ENCODE measurements at regions not wholly inside any gene's neighbourhood (a gene's known extent, or its start where the extent isn't known, plus 50 kb on each side); places are given as distances from the start of the nearest gene placed in this dataset.

- Histone ChIP-seq H3K9me1 (ENCODE audit: control insufficient read depth, insufficient read depth, low read length) (no peaks in the 10 kb centered on the region), H3K9ac (ENCODE audit: insufficient read depth in 1 of 2, low read depth in 2 of 2, low read length in 2 of 2) (no peak overlapping the region), H3K4me1 (replicated peaks in 1 of 2; ENCODE audit: control insufficient read depth in 2 of 2, insufficient read depth in 2 of 2, low read length in 2 of 2) (no peaks in the 10 kb centered on the region), H3K27ac (ENCODE audit: extremely low read depth, low read depth, low read length) (no peak overlapping the region), H3K27me3 (ENCODE audit: control insufficient read depth in 2 of 2, insufficient read depth in 2 of 2, low read length in 2 of 2) (no peaks in the 10 kb centered on the region), H3K36me3 (ENCODE audit: control insufficient read depth, insufficient read depth, low read length) (no peaks in the 10 kb centered on the region), H3K4me2 (ENCODE audit: insufficient read depth, low read length) (no peak overlapping the region), H4K20me1 (replicated peaks; ENCODE audit: control insufficient read depth, insufficient read depth, low read length) (no peaks in the 10 kb centered on the region), H2AFZ (ENCODE audit: low read depth, low read length) (no peak overlapping the region), H3K9me3 (replicated peaks; ENCODE audit: control insufficient read depth, insufficient read depth, low read depth, low read length) (no peaks in the 10 kb centered on the region), H3K79me2 (ENCODE audit: control insufficient read depth, insufficient read depth, low read length) (no peaks in the 10 kb centered on the region), H3K4me3 (no peak overlapping the region)
- no TSS peak for BruUV-seq (replicated peaks)
- POLR2A ChIA-PET, result no interaction called here
- no peak for DNase-seq (ENCODE audit: extremely low read depth in 1 of 4, low spot score in 3 of 4)
- no peak for FAIRE-seq
- CTCF ChIA-PET (ENCODE audit: low intra/inter-chr PET ratio), result no interaction called here
- no peak for ATAC-seq
- TF ChIP-seq TFAP4 (CRISPR knock-in tag; IDR thresholded peaks at IDR 0.05; ENCODE audit: borderline replicate concordance), result no peak
- no peak for TF ChIP-seq ZNF766 (CRISPR knock-in tag; conservative IDR thresholded peaks at IDR 0.05)
- TF ChIP-seq ZNF282 (CRISPR knock-in tag; IDR thresholded peaks at IDR 0.05), result no peak
- no peak for TF ChIP-seq ZFP30 (CRISPR knock-in tag; IDR thresholded peaks at IDR 0.05; ENCODE audit: borderline replicate concordance)
- TF ChIP-seq POLR3A (IDR thresholded peaks at IDR 0.05; ENCODE audit: borderline replicate concordance, extremely low read depth, insufficient read depth, insufficient read length), result no peak
- intact Hi-C loops (cut with micrococcal nuclease), result no loop called here
- in situ Hi-C loops (cut with MboI), result loop anchor here (25.0 kb wide), 1 partner anchor 615 kb away; no protein-coding TSS in a partner anchor
These were observed 98.3 kb downstream of the AVPR1A start for GRCh38 chr12:63052696-63053095.

- no peaks in the 10 kb centered on the region for H3K36me3 ChIP-seq (ENCODE audit: control insufficient read depth, insufficient read depth, low read length)
- intact Hi-C loops (cut with micrococcal nuclease), result no loop called here
- H3K9me3 ChIP-seq (replicated peaks; ENCODE audit: control insufficient read depth, insufficient read depth, low read depth, low read length), result no peaks in the 10 kb centered on the region
- DNase-seq (ENCODE audit: extremely low read depth in 1 of 4, low spot score in 3 of 4) (no peak), FAIRE-seq (no peak), ATAC-seq (no peak)
- no peak overlapping the region for H3K4me3 ChIP-seq
- H3K9ac ChIP-seq (ENCODE audit: insufficient read depth in 1 of 2, low read depth in 2 of 2, low read length in 2 of 2), result no peak overlapping the region
- no peaks in the 10 kb centered on the region for H4K20me1 ChIP-seq (replicated peaks; ENCODE audit: control insufficient read depth, insufficient read depth, low read length)
- ChIA-PET POLR2A (no interaction called here), CTCF (ENCODE audit: low intra/inter-chr PET ratio) (no interaction called here)
- WGBS (ENCODE audit: insufficient coverage, low coverage, missing lambda C conversion rate), result 0% methylated on average over 1 of the region's 1 CpG
- H3K27me3 ChIP-seq (ENCODE audit: control insufficient read depth in 2 of 2, insufficient read depth in 2 of 2, low read length in 2 of 2), result no peaks in the 10 kb centered on the region
- H2AFZ ChIP-seq (ENCODE audit: low read depth, low read length), result no peak overlapping the region
- H3K4me2 ChIP-seq (ENCODE audit: insufficient read depth, low read length), result no peak overlapping the region
- H3K79me2 ChIP-seq (ENCODE audit: control insufficient read depth, insufficient read depth, low read length), result no peaks in the 10 kb centered on the region
- in situ Hi-C loops (cut with MboI), result no loop called here
- H3K27ac ChIP-seq (ENCODE audit: extremely low read depth, low read depth, low read length), result no peak overlapping the region
- no peaks in the 10 kb centered on the region for H3K9me1 ChIP-seq (ENCODE audit: control insufficient read depth, insufficient read depth, low read length)
- no TSS peak for BruUV-seq (replicated peaks)
- H3K4me1 ChIP-seq (replicated peaks in 1 of 2; ENCODE audit: control insufficient read depth in 2 of 2, insufficient read depth in 2 of 2, low read length in 2 of 2), result no peaks in the 10 kb centered on the region
- TF ChIP-seq ZNF644 (tag; IDR thresholded peaks at IDR 0.05; ENCODE audit: low read depth) (no peak), KAT7 (CRISPR knock-in tag; IDR thresholded peaks at IDR 0.05; ENCODE audit: borderline replicate concordance) (no peak), SRF (CRISPR knock-in tag; IDR thresholded peaks at IDR 0.05) (no peak), ZBTB49 (CRISPR knock-in tag; IDR thresholded peaks at IDR 0.05; ENCODE audit: borderline replicate concordance) (no peak), ZNF175 (CRISPR knock-in tag; IDR thresholded peaks at IDR 0.05; ENCODE audit: low read depth) (no peak), SMC3 (conservative IDR thresholded peaks at IDR 0.05; ENCODE audit: insufficient read depth, low read depth, low read length) (no peak), POLR2AphosphoS2 (IDR thresholded peaks at IDR 0.05; ENCODE audit: low read length) (no peak), STAG1 (CRISPR knock-in tag; IDR thresholded peaks at IDR 0.05; ENCODE audit: borderline replicate concordance) (no peak)
These were observed 103.9 kb downstream of the AVPR1A start for GRCh38 chr12:63047146-63047545.

All from K562 (cell line).